Astrocyte (in vitro differentiated cells and primary cell): ENCODE measurements at regions not wholly inside any gene's neighbourhood (a gene's known extent, or its start where the extent isn't known, plus 50 kb on each side); places are given as distances from the start of the nearest gene placed in this dataset.
"Not testable (repeated sequence)": the region's sequence is repeated elsewhere in the genome, so short reads cannot be mapped to it uniquely, and the experiment has no call there.

Experiments
- DNase-seq: peaks from one replicate; pipeline ENCODE4 v3.0.0-alpha.2; 2010; ENCODE audit warnings: low read depth
- FAIRE-seq: peaks from 2 replicates; lab custom pipeline; 2011; peaks lifted over from hg19 to GRCh38; lab: Jason Lieb, UNC
- H2AFZ ChIP-seq: 2 replicates; pipeline ENCODE4 v1.6.0; 2012; ENCODE audit warnings: low read depth, low read length, inconsistent platforms
- H3K27ac ChIP-seq: 2 replicates; pipeline ENCODE4 v1.5.1; 2011; ENCODE audit warnings: low read depth, low read length, inconsistent platforms
- H3K27me3 ChIP-seq: 2 replicates; pipeline ENCODE4 v1.6.0; 2011; ENCODE audit warnings: low read length, inconsistent platforms; ENCODE audit not compliant: insufficient read depth
- H3K36me3 ChIP-seq: 2 replicates; pipeline ENCODE4 v1.5.1; 2011; ENCODE audit warnings: low read length, inconsistent platforms; ENCODE audit not compliant: insufficient read depth
- H3K4me1 ChIP-seq: 2 replicates; pipeline ENCODE4 v1.5.1; 2011; ENCODE audit warnings: low read length, inconsistent platforms; ENCODE audit not compliant: insufficient read depth
- H3K4me2 ChIP-seq: 2 replicates; pipeline ENCODE4 v1.6.0; 2012; ENCODE audit warnings: low read length, inconsistent platforms
- H3K4me3 ChIP-seq: 2 replicates; pipeline ENCODE4 v1.5.1; 2011; ENCODE audit warnings: low read depth, mild to moderate bottlenecking, low read length, inconsistent platforms; ENCODE audit not compliant: insufficient read depth
- H3K79me2 ChIP-seq: 2 replicates; pipeline ENCODE4 v1.6.0; 2012; ENCODE audit warnings: mild to moderate bottlenecking, low read length, inconsistent platforms; ENCODE audit not compliant: insufficient read depth
- H3K9ac ChIP-seq: 2 replicates; pipeline ENCODE4 v1.6.0; 2012; ENCODE audit warnings: mild to moderate bottlenecking, low read length, inconsistent platforms
- H3K9me3 ChIP-seq: 2 replicates; pipeline ENCODE4 v1.5.1; 2012; ENCODE audit warnings: low read depth, mild to moderate bottlenecking, low read length, inconsistent platforms; ENCODE audit not compliant: insufficient read depth
- H4K20me1 ChIP-seq: 2 replicates; pipeline ENCODE4 v1.6.0; 2012; ENCODE audit warnings: low read length, inconsistent platforms; ENCODE audit not compliant: insufficient read depth
- H3K27ac Mint-ChIP-seq: one replicate; pipeline ENCODE4 v1.8.0; 2021; ENCODE audit warnings: mild to moderate bottlenecking, mixed read lengths; ENCODE audit not compliant: unreplicated experiment
- H3K27me3 Mint-ChIP-seq: one replicate; pipeline ENCODE4 v1.8.0; 2021; ENCODE audit warnings: low read depth, mixed read lengths; ENCODE audit not compliant: unreplicated experiment
- H3K36me3 Mint-ChIP-seq: one replicate; pipeline ENCODE4 v1.8.0; 2021; ENCODE audit warnings: low read depth, mixed read lengths; ENCODE audit not compliant: unreplicated experiment
- H3K4me1 Mint-ChIP-seq: one replicate; pipeline ENCODE4 v1.8.0; 2021; ENCODE audit warnings: low read depth, mixed read lengths; ENCODE audit not compliant: unreplicated experiment
- H3K4me3 Mint-ChIP-seq: one replicate; pipeline ENCODE4 v1.8.0; 2021; ENCODE audit warnings: mild to moderate bottlenecking, moderate library complexity, mixed read lengths; ENCODE audit not compliant: unreplicated experiment
- H3K9me3 Mint-ChIP-seq: one replicate; pipeline ENCODE4 v1.8.0; 2021; ENCODE audit warnings: mild to moderate bottlenecking, mixed read lengths; ENCODE audit not compliant: unreplicated experiment
- EZH2 ChIP-seq: IDR thresholded peaks from 2 replicates; pipeline ENCODE4 v1.6.1; 2012; ENCODE audit warnings: mild to moderate bottlenecking, low read length, inconsistent platforms; ENCODE audit not compliant: insufficient read depth
- TF ChIP-seq, protein P1 (sequence below): IDR thresholded peaks from 2 replicates; pipeline ENCODE4 v1.5.1; 2011; ENCODE audit warnings: low read depth, mild to moderate bottlenecking, inconsistent platforms, low read length, moderate library complexity; ENCODE audit not compliant: insufficient read depth

DNA sequence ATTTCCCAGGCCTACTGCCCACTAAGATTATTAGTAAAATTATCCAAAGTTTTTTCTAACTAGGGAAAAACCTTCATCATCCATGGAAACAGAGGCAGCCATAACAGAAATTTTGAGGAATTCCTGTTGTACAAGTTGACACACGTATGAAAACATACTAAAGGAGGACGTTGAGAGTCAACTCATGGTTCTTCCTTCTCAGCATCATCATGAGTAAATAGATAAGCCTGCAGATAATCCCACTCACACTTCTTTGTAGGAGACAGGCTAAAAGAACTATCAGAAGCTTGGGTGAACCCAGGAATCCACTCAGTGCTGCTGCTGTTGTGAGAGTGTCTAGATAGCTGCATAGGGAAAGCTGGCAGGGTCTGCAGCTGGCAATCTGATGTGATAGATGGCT is 694.8 kb upstream of the NR2F2 start:
- Histone ChIP-seq H3K9ac (no peak overlapping the region), H3K36me3 (no peaks in the 10 kb centered on the region), H4K20me1 (no peaks in the 10 kb centered on the region), H3K27me3 (no peaks in the 10 kb centered on the region), H3K79me2 (no peaks in the 10 kb centered on the region), H3K9me3 (no peaks in the 10 kb centered on the region), H3K4me1 (no peaks in the 10 kb centered on the region), H3K4me3 (no peak overlapping the region), H3K27ac (no peak overlapping the region), H3K4me2 (no peak overlapping the region), H2AFZ (no peak overlapping the region)
- no peak for TF ChIP-seq EZH2
- H3K4me3 Mint-ChIP-seq = no peak overlapping the region
- H3K36me3 Mint-ChIP-seq = no peaks in the 10 kb centered on the region
- no peaks in the 10 kb centered on the region for H3K4me1 Mint-ChIP-seq
- H3K27me3 Mint-ChIP-seq = no peaks in the 10 kb centered on the region
- DNase-seq (no peak), FAIRE-seq (no peak)
- no peak overlapping the region for H3K27ac Mint-ChIP-seq
- no peaks in the 10 kb centered on the region for H3K9me3 Mint-ChIP-seq

DNA sequence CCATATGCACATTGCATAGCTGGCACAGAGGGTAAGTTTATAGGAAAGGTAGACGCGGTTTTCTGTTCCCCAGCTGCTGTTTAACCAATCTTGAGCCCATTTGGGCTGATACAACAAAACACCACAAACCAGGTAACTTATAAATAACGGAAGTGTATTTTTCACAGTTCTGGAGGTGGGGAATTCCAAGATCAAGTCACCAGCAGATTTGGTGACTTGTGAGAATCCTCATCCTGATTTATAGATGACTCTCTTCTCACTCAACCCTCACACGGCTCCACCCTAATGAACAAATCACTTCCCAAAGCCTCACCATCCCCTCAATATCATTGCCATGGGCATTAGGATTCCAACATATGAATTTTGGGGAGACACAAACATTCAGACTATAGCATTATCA is 694.4 kb upstream of the NR2F2 start:
- no peak for DNase-seq
- Histone ChIP-seq H3K4me2 (no peak overlapping the region), H2AFZ (no peak overlapping the region), H3K27ac (no peak overlapping the region), H3K27me3 (no peaks in the 10 kb centered on the region), H3K79me2 (no peaks in the 10 kb centered on the region), H3K4me3 (no peak overlapping the region), H3K36me3 (no peaks in the 10 kb centered on the region), H3K9me3 (no peaks in the 10 kb centered on the region), H4K20me1 (no peaks in the 10 kb centered on the region), H3K9ac (no peak overlapping the region), H3K4me1 (no peaks in the 10 kb centered on the region)
- Mint-ChIP-seq H3K36me3 (no peaks in the 10 kb centered on the region), H3K9me3 (no peaks in the 10 kb centered on the region), H3K27ac (no peak overlapping the region), H3K27me3 (peaks cover 2% of the 10 kb centered on the region), H3K4me1 (no peaks in the 10 kb centered on the region), H3K4me3 (no peak overlapping the region)
- no peak for TF ChIP-seq EZH2
- TF ChIP-seq, protein P1, sequence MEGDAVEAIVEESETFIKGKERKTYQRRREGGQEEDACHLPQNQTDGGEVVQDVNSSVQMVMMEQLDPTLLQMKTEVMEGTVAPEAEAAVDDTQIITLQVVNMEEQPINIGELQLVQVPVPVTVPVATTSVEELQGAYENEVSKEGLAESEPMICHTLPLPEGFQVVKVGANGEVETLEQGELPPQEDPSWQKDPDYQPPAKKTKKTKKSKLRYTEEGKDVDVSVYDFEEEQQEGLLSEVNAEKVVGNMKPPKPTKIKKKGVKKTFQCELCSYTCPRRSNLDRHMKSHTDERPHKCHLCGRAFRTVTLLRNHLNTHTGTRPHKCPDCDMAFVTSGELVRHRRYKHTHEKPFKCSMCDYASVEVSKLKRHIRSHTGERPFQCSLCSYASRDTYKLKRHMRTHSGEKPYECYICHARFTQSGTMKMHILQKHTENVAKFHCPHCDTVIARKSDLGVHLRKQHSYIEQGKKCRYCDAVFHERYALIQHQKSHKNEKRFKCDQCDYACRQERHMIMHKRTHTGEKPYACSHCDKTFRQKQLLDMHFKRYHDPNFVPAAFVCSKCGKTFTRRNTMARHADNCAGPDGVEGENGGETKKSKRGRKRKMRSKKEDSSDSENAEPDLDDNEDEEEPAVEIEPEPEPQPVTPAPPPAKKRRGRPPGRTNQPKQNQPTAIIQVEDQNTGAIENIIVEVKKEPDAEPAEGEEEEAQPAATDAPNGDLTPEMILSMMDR = no peak
- FAIRE-seq = no peak

DNA sequence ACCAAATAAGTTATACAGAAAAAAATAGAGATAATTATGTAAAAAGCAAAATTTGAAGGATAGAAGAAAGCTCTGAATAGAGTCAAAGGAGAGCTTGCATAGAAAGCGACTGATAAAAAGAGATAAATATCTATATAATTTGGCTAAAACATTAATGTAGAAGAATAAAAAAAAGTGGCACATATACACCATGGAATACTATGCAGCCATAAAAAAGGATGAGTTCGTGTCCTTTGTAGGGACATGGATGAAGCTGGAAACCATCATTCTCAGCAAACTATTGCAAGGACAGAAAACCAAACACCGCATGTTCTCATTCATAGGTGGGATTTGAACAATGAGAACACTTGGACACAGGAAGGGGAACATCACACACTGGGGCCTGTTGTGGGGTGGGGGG is 693.3 kb upstream of the NR2F2 start:
- H3K27me3 ChIP-seq, H3K9ac ChIP-seq, H3K27ac ChIP-seq, H3K79me2 ChIP-seq, DNase-seq, H3K36me3 ChIP-seq, H3K9me3 ChIP-seq, H2AFZ ChIP-seq, H3K4me3 Mint-ChIP-seq, H3K27me3 Mint-ChIP-seq, H4K20me1 ChIP-seq, H3K4me3 ChIP-seq, H3K4me1 ChIP-seq, H3K4me2 ChIP-seq, H3K4me1 Mint-ChIP-seq, FAIRE-seq, H3K36me3 Mint-ChIP-seq, H3K27ac Mint-ChIP-seq, H3K9me3 Mint-ChIP-seq: not testable (repeated sequence)

DNA sequence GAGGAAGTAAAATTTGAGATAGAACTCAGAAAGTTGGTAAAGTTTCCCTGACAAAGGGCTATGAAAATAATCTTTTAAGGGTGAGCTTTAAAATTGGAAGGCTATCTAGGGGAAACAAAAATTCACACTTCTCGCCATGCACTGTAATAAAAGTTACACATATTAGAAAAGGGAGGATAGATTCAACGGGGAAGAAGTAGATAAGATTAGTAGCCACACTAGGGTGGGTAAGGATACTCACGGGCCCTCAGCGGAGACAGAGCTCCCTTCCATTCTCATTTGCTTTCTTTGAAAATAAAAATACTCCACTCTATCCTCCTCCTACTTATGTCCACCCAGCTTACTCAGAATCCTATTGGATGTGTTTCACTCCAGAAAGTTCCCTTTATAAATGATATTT is 691.3 kb upstream of the NR2F2 start:
- H3K27ac Mint-ChIP-seq = no peak overlapping the region
- H3K4me3 Mint-ChIP-seq = no peak overlapping the region
- peaks cover 3% of the 10 kb centered on the region for H3K27me3 Mint-ChIP-seq
- H3K4me2 ChIP-seq = no peak overlapping the region
- no peaks in the 10 kb centered on the region for H3K4me1 Mint-ChIP-seq
- no peaks in the 10 kb centered on the region for H3K79me2 ChIP-seq
- no peaks in the 10 kb centered on the region for H3K36me3 Mint-ChIP-seq
- H3K9ac ChIP-seq = no peak overlapping the region
- H3K9me3 ChIP-seq = no peaks in the 10 kb centered on the region
- no peak for DNase-seq
- no peak overlapping the region for H2AFZ ChIP-seq
- TF ChIP-seq, protein P1 = no peak
- no peak for TF ChIP-seq EZH2
- H3K4me1 ChIP-seq = no peaks in the 10 kb centered on the region
- H3K27me3 ChIP-seq = no peaks in the 10 kb centered on the region
- no peak overlapping the region for H3K27ac ChIP-seq
- no peaks in the 10 kb centered on the region for H3K9me3 Mint-ChIP-seq
- FAIRE-seq = no peak
- H3K4me3 ChIP-seq = no peak overlapping the region
- no peaks in the 10 kb centered on the region for H3K36me3 ChIP-seq
- no peaks in the 10 kb centered on the region for H4K20me1 ChIP-seq
